GM04503 (cell line): ENCODE measurements at regions not wholly inside any gene's neighbourhood (a gene's known extent, or its start where the extent isn't known, plus 50 kb on each side); places are given as distances from the start of the nearest gene placed in this dataset.

Source experiments
- DNase-seq: peaks from one replicate; pipeline ENCODE4 v3.0.0-alpha.2; 2012; ENCODE audit warnings: low read depth

DNA sequence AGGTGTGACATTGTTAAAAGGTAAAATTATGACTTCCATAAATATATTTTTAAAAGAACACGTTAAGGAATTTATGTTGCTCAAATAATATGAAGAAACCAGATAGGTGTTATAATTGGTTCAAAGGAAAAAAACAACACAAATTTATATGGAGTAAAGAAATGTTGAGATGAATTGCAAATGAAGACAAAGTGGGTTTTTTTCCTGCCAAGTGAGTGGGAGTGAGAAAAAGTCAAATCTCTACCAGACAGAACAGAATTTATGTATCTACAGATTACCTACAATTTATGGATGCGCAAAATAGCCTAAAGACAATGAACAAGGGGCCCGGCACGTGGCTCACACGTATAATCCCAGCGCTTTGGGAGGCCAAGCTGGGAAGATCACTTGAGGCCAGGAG, 159.7 kb upstream of the SLC1A4 start:
- DNase-seq = no peak

- DNase-seq = peak; percentile 89
Observed at GRCh38 chr2:64831134-64831976, 157.8 kb upstream of the SLC1A4 start.

- DNase-seq = no peak
Observed at GRCh38 chr2:64831977-64832328, 157.2 kb upstream of the SLC1A4 start.

DNA sequence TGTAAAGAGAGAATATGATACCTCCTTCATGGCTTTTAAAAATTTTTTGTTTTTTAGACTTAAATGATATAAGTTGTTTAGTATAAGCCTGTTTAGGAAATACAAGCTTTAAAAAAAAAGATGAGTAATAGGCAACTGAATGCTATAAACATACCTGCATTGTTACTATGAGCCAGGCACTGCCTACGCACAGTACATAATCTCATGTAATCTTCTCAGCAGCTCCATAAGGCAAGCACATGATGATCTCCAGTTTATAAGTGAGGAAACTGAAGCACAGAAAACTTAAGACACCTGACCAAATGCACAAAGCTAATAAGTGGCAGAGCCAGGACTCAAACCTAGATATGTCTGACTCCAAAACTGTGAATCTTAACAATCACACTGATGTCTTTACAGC, 156.3 kb upstream of the SLC1A4 start:
- no peak for DNase-seq

GRCh38 chr2:64836566-64836965, 152.6 kb upstream of the SLC1A4 start:
- no peak for DNase-seq

DNA sequence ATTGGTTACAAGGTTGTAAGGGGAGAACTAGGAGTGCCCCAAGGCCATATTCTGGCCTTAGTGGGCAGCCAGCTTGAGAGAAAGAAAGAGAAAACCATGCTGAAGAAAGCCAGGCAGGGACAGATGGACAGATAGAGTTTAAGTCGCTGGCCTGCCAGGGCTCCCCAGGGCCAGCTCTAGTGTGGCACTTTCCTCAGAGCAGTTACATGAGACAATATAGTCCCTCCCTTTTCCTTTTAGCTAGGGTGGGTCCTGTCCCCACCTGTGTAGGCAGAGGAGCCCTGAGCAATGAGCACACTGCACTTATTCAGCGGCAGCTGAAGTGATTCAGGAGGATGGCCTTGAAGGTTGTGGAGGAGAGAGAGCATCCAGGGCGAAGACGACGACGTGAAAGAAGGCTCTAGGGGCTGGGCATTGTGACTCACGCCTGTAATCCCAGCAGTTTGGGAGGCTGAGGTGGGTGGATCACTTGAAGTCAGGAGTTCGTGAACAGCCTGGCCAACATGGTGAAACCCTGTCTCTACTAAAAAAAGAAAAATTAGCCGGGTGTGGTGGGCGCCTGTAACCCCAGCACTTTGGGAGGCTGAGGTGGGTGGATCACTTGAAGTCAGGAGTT, 152.0 kb upstream of the SLC1A4 start:
- no peak for DNase-seq

GRCh38 chr2:64837925-64838641, 151.1 kb upstream of the SLC1A4 start:
- no peak for DNase-seq

DNA sequence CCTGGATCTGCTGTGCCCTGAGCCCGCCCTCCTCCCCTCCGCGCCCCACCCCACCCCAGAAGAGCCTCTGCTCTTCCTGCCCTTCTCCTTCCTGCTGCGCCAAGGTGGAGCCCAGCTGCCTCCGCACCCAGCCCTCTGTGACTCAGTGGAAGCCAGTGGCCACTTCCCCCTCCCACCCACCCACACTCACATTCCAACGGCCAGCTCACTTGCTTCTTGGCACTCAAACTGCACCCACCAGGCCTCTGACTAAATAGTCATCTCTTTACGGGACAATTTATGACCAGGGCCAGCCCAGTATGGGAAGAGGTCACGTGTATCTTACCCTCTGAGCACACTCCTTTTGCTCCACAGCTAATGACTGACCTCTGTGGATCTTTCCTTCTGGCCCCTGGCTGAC, 150.4 kb upstream of the SLC1A4 start:
- DNase-seq = peak; percentile 93

- no peak for DNase-seq
Observed at GRCh38 chr2:64839844-64840243, 149.4 kb upstream of the SLC1A4 start.

- peak; percentile 71 for DNase-seq
Observed at GRCh38 chr2:64840426-64840881, 148.7 kb upstream of the SLC1A4 start.

DNA sequence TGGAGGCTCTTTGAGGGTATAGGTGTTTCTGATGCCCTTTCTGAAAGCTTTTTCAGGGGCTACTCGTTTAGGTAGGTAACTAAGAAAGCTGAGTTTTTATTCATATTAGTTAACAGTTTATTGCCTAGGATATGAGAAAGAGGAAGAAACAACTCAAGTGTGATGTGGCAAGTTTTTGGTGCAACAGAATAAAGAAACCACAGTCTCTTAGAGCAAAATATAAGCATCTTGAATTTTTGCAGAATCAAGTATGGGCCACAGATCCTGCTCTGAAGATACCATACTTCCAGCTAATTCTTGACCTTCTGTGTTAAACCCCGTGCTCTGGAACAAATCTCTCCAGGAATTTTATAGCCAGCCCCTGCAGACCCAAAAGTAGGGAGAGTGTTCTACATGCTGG, 147.7 kb upstream of the SLC1A4 start:
- DNase-seq = no peak

- DNase-seq = no peak
Observed at GRCh38 chr2:64842030-64842429, 147.2 kb upstream of the SLC1A4 start.

GRCh38 chr2:64844087-64844486, 145.1 kb upstream of the SLC1A4 start:
- no peak for DNase-seq

- DNase-seq = no peak
Observed at GRCh38 chr2:64845273-64845905, 143.8 kb upstream of the SLC1A4 start.

DNA sequence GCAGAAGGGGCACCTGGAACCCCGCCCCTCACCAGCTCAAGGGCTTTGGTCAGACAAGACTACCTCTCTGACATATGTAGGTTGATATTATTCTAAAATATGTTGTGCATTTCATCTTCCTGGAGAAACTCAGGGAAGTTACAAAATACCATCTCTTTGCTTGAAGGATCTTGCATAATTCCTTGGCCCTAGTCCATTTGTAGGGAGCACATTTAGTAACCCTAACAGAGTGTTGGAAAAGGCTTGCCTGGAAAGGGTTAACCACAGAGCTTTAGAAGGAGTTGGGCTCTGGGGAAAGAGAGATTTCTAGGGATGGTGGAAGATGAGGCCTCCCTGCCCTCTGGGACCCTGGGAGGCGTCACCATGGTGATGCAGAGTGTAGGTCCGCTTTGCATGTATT, 143.0 kb upstream of the SLC1A4 start:
- DNase-seq = no peak

DNA sequence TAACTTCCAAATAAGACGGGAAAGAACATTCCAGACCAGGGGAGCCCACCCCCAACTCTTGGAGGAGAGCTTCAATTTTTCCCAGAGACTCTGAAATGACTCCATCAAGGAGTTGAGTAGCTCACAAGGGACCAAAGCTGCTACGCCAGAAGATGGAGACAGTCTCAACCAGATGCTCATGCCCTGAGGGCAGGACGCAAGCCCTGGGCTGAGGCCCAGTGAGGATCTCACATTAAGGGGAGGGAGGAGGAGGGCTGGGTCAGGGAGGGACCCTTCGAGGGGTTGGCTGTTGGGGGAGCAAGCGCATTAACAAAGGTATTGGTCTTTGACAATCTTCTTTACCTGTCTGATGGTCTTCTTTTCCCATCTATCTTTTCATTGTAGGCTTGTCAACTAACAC, 141.3 kb upstream of the SLC1A4 start:
- no peak for DNase-seq

GRCh38 chr2:64848363-64848762, 140.8 kb upstream of the SLC1A4 start:
- DNase-seq = no peak

DNA sequence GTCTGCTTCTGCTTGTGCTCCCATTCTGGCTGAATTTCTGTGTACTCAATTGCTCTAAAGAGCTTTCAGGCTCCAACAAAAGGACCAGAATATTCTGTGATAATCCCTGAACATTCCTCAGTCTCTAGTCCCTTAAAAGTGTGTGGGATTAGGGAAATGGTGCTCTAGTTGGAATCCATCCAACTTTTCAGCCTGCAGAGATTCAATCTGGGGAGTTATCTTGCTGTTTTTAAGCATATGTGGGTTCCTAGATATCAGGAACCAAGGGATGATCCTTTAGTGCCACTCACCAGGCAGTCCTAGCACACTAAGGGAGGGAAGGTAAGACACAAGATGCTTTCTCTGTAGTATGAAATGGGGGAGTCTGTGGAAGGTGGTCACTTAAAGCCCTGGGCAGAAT, 140.3 kb upstream of the SLC1A4 start:
- DNase-seq = no peak

DNA sequence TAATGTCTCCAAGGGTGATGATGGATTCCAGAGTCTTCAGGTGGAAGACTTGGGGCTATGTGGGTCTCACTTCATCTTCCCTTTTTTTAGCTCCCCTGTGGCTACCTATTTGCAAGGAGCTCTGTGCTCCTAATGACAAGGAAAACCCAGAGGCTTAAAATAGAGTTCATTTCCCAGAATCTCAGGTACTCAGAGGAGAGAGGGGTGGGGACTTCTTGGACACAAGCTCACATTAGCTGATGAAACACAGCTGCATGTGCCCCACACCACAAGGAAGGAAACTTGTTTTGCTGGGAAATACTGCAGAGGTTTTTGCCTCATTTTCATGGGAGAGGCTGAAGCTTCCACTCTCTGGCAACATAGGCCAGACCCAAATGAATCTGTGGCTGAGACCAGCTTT, 138.6 kb upstream of the SLC1A4 start:
- DNase-seq = no peak

DNA sequence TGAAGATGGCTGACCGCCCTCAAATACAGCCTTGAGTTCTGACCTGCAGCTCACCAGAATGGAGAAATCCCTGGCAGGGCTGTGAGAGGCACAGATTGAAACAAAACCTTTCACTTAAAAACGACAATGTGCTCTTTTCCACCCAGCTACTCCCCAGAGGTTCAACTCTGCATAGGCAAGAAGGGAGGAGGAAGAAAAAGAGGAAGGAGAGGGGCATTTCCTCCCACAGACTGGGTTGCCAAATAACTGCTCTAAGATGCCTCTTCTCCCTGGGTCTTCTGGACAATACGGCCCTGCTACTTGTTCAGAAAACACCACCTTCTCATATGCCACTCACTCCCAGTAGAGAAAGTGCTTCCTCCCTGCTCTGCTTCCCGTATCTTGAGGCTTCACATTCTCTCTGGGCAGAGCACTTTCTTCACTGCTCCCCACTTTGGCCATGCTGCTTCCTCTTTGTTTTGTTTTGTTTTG, 136.4 kb upstream of the SLC1A4 start:
- no peak for DNase-seq

DNA sequence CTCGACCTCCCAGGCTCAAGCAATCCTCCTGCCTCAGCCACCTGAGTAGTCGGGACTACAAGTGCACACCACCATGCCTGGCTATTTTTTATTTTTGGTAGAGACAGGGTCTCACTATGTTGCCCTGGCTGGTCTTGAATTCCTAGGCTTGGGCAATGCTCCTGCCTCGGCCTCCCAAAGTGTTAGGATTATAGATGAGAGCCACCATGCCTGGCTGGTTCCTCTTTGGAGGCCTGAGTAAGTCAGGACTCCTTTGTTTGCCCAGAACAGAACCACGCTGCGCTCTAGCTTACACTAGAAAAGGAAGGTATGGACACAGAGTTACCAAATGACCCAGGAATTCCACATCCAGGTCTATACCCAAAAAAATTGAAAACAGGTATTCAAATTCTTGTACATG, 135.9 kb upstream of the SLC1A4 start:
- DNase-seq = no peak

DNA sequence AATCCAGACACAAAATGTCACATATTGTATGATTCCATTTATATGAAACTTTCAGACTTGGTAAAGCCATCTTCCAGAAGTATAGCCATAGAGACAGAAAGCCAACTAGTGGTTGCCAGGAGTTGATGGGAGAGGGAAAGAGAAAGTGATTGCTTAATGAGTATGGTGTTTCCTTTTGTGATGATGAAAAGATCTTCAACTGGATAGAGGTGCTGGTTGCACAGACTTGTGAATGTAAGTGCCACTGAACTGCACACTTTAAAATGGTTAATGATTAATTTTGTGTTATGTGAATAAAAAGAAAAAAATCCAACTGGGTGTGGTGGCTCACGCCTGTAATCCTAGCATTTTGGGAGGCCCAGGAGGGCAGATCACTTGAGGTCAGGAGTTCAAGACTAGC, 135.3 kb upstream of the SLC1A4 start:
- no peak for DNase-seq
